ENCODE measurements at regions not wholly inside any gene's neighbourhood (a gene's known extent, or its start where the extent isn't known, plus 50 kb on each side); places are given as distances from the start of the nearest gene placed in this dataset.

DNA sequence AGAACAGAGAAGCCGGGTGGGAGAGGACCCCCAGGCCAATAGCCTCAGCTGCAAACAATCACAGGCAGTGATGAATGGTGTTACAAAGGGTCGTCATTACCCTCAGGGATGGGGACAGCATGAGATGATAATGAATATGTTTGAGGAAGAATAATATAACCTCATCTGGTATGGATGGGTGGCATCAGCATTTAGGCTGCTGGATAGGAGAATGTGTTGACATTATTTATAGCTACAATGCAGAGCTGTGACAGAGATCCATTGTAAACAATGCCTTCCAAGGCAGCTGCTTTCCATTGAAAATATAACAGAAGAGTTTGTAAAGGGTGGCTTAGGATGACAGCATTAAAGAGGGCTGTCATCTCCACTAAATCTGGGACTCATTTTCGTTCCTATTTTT lies 365.5 kb downstream of the KCNN2 start:
- Histone ChIP-seq H3K4me3 (ENCODE audit: control insufficient read depth in 2 of 3, extremely low read depth in 1 of 3, insufficient read depth in 2 of 3, low read depth in 1 of 3, low read length in 3 of 3) (no peak overlapping the region), H3K9me3 (ENCODE audit: control insufficient read depth, low read depth, low read length) (no peaks in the 10 kb centered on the region), H2AFZ (ENCODE audit: control insufficient read depth, low read length) (no peak overlapping the region), H3K4me2 (ENCODE audit: control insufficient read depth, extremely low read depth, insufficient read depth, low read depth, low read length) (no peak overlapping the region), H3K79me2 (ENCODE audit: control insufficient read depth, insufficient read depth, low read length) (no peaks in the 10 kb centered on the region), H4K20me1 (ENCODE audit: control insufficient read depth, extremely low read depth, insufficient read depth, low read length) (no peaks in the 10 kb centered on the region), H3K36me3 (ENCODE audit: control insufficient read depth in 2 of 2, extremely low read depth in 1 of 2, insufficient read depth in 2 of 2, low read length in 2 of 2) (no peaks in the 10 kb centered on the region), H3K9ac (ENCODE audit: control insufficient read depth, extremely low read depth, insufficient read depth, low read length) (no peak overlapping the region), H3K27me3 (ENCODE audit: control insufficient read depth, extremely low read depth, insufficient read depth, low read length) (no peaks in the 10 kb centered on the region), H3K27ac (ENCODE audit: control insufficient read depth, insufficient read depth, low read length) (no peak overlapping the region), H3K9me1 (ENCODE audit: control insufficient read depth, extremely low read depth, insufficient read depth, low read length) (no peaks in the 10 kb centered on the region), H3K4me1 (ENCODE audit: control insufficient read depth, extremely low read depth, insufficient read depth, low read length) (no peaks in the 10 kb centered on the region)
- DNase-seq (ENCODE audit: low read depth, low spot score) (no peak), FAIRE-seq (no peak)
- dilution Hi-C loops (cut with MboI; ENCODE audit: extremely low pct_ligation_motif_present, low sequenced_read_pairs) = no loop called here
- TF ChIP-seq, protein P1, sequence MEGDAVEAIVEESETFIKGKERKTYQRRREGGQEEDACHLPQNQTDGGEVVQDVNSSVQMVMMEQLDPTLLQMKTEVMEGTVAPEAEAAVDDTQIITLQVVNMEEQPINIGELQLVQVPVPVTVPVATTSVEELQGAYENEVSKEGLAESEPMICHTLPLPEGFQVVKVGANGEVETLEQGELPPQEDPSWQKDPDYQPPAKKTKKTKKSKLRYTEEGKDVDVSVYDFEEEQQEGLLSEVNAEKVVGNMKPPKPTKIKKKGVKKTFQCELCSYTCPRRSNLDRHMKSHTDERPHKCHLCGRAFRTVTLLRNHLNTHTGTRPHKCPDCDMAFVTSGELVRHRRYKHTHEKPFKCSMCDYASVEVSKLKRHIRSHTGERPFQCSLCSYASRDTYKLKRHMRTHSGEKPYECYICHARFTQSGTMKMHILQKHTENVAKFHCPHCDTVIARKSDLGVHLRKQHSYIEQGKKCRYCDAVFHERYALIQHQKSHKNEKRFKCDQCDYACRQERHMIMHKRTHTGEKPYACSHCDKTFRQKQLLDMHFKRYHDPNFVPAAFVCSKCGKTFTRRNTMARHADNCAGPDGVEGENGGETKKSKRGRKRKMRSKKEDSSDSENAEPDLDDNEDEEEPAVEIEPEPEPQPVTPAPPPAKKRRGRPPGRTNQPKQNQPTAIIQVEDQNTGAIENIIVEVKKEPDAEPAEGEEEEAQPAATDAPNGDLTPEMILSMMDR (optimal IDR thresholded peaks at IDR 0.05 in 1 of 3, IDR thresholded peaks at IDR 0.05 in 1 of 3, conservative IDR thresholded peaks at IDR 0.05 in 1 of 3; ENCODE audit: extremely low read depth in 1 of 3, insufficient read depth in 2 of 3, low read length in 3 of 3) = no peak

DNA sequence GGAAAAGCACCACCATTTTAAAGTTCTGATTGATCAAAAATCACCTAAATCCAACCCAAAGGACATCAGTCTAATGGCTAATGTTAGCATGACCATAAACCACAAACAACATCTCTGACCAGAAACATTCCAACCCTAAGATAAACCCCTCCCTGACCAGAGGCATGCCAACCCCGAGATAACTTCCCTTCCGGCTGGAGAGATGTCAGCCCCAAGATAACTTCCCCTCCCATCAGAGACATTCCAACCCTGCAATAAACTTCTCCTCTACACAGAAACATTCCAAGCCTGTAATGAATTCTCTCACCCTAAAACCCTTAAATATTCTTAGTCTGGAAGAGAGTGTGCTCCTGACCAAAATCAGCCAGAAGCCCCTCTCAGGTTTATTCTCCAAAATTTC lies 364.3 kb downstream of the KCNN2 start:
- Histone ChIP-seq H2AFZ (ENCODE audit: control insufficient read depth, low read length) (no peak overlapping the region), H3K9me3 (ENCODE audit: control insufficient read depth, low read depth, low read length) (no peaks in the 10 kb centered on the region), H3K9ac (ENCODE audit: control insufficient read depth, extremely low read depth, insufficient read depth, low read length) (no peak overlapping the region), H3K79me2 (ENCODE audit: control insufficient read depth, insufficient read depth, low read length) (no peaks in the 10 kb centered on the region), H3K4me3 (ENCODE audit: control insufficient read depth in 2 of 3, extremely low read depth in 1 of 3, insufficient read depth in 2 of 3, low read depth in 1 of 3, low read length in 3 of 3) (no peak overlapping the region), H3K4me1 (ENCODE audit: control insufficient read depth, extremely low read depth, insufficient read depth, low read length) (no peaks in the 10 kb centered on the region), H3K27me3 (ENCODE audit: control insufficient read depth, extremely low read depth, insufficient read depth, low read length) (no peaks in the 10 kb centered on the region), H3K9me1 (ENCODE audit: control insufficient read depth, extremely low read depth, insufficient read depth, low read length) (no peaks in the 10 kb centered on the region), H3K4me2 (ENCODE audit: control insufficient read depth, extremely low read depth, insufficient read depth, low read depth, low read length) (no peak overlapping the region), H3K27ac (ENCODE audit: control insufficient read depth, insufficient read depth, low read length) (no peak overlapping the region), H4K20me1 (ENCODE audit: control insufficient read depth, extremely low read depth, insufficient read depth, low read length) (no peaks in the 10 kb centered on the region), H3K36me3 (ENCODE audit: control insufficient read depth in 2 of 2, extremely low read depth in 1 of 2, insufficient read depth in 2 of 2, low read length in 2 of 2) (no peaks in the 10 kb centered on the region)
- TF ChIP-seq EZH2 (IDR thresholded peaks at IDR 0.05; ENCODE audit: low read length) = no peak
- TF ChIP-seq, protein P1 (optimal IDR thresholded peaks at IDR 0.05 in 1 of 3, IDR thresholded peaks at IDR 0.05 in 1 of 3, conservative IDR thresholded peaks at IDR 0.05 in 1 of 3; ENCODE audit: extremely low read depth in 1 of 3, insufficient read depth in 2 of 3, low read length in 3 of 3) = no peak
- DNase-seq (ENCODE audit: low read depth, low spot score) (no peak), FAIRE-seq (no peak)
- dilution Hi-C loops (cut with MboI; ENCODE audit: extremely low pct_ligation_motif_present, low sequenced_read_pairs) = no loop called here
